MCF 10A (cell line): ENCODE measurements at regions not wholly inside any gene's neighbourhood (a gene's known extent, or its start where the extent isn't known, plus 50 kb on each side); places are given as distances from the start of the nearest gene placed in this dataset.

Source experiments
- BruUV-seq: library from RNA; stranded (reverse); fragments of 400-500 nt; replicated peaks from 2 replicates; lab custom pipeline; 2021; lab: Mats Ljungman, UMichigan
- CTCF ChIA-PET: fragments of 300-600 bp; sonication (Branson Sonifier 250); formaldehyde crosslinking; extraction: SDS; loops from one replicate; lab custom pipeline; 2021; ENCODE audit warnings: antibody characterized with exemption, inconsistent platforms; lab: Yijun Ruan, JAX
- POLR2A ChIA-PET: fragments of 300-600, 350-650 bp; sonication (Branson Sonifier 250); formaldehyde crosslinking; extraction: SDS; loops from one replicate; lab custom pipeline; 2020; ENCODE audit warnings: antibody characterized with exemption, inconsistent platforms; lab: Yijun Ruan, JAX
- DNase-seq: peaks from one replicate; pipeline ENCODE4 v3.0.0-alpha.2; 2018; ENCODE audit not compliant: unreplicated experiment
- H3K27ac Mint-ChIP-seq: one replicate; pipeline ENCODE4 v1.8.0; 2022; ENCODE audit warnings: mild to moderate bottlenecking, low read depth, mixed read lengths; ENCODE audit not compliant: unreplicated experiment
- H3K27me3 Mint-ChIP-seq: one replicate; pipeline ENCODE4 v1.8.0; 2022; ENCODE audit warnings: mixed read lengths; ENCODE audit not compliant: insufficient read depth, unreplicated experiment
- H3K36me3 Mint-ChIP-seq: one replicate; pipeline ENCODE4 v1.8.0; 2022; ENCODE audit warnings: mild to moderate bottlenecking, moderate library complexity, mixed read lengths; ENCODE audit not compliant: insufficient read depth, unreplicated experiment
- H3K4me1 Mint-ChIP-seq: one replicate; pipeline ENCODE4 v1.8.0; 2022; ENCODE audit warnings: mixed read lengths; ENCODE audit not compliant: insufficient read depth, unreplicated experiment
- H3K4me3 Mint-ChIP-seq: one replicate; pipeline ENCODE4 v1.8.0; 2022; ENCODE audit warnings: mild to moderate bottlenecking, moderate library complexity, mixed read lengths; ENCODE audit not compliant: unreplicated experiment
- H3K9me3 Mint-ChIP-seq: one replicate; pipeline ENCODE4 v1.8.0; 2022; ENCODE audit warnings: mixed read lengths; ENCODE audit not compliant: unreplicated experiment
- CTCF ChIP-seq: fragments of 200-600 bp; IDR thresholded peaks from one replicate; pipeline ENCODE4 v1.8.0; 2022; ENCODE audit warnings: antibody characterized with exemption, mild to moderate bottlenecking; ENCODE audit not compliant: unreplicated experiment
- intact Hi-C: fragments of 100-400 bp; cut with micrococcal nuclease; formaldehyde crosslinking; loops from 2 replicates; pipeline ENCODE4 v1.14.1; 2022

- BruUV-seq = no TSS peak
- Mint-ChIP-seq H3K36me3 (no peaks in the 10 kb centered on the region), H3K27ac (no peak overlapping the region), H3K9me3 (no peaks in the 10 kb centered on the region), H3K4me3 (no peak overlapping the region), H3K4me1 (peaks cover 11% of the 10 kb centered on the region), H3K27me3 (peaks cover 61% of the 10 kb centered on the region)
- ChIA-PET POLR2A (no interaction called here), CTCF (no interaction called here)
- intact Hi-C loops = no loop called here
- no peak for DNase-seq
- TF ChIP-seq CTCF = no peak
Measured at GRCh38 chrX:39337451-39337850, 536.2 kb downstream of the MID1IP1 start.

- DNase-seq = no peak
- Mint-ChIP-seq H3K4me1 (peaks cover 11% of the 10 kb centered on the region), H3K4me3 (no peak overlapping the region), H3K27me3 (peaks cover 59% of the 10 kb centered on the region), H3K9me3 (no peaks in the 10 kb centered on the region), H3K27ac (no peak overlapping the region), H3K36me3 (no peaks in the 10 kb centered on the region)
- ChIA-PET POLR2A (no interaction called here), CTCF (interaction anchor here (0.6 kb wide), 1 partner anchor 1727 kb away, joined by 3 read pairs; no protein-coding TSS in a partner anchor)
- intact Hi-C loops = no loop called here
- TF ChIP-seq CTCF = no peak
- no TSS peak for BruUV-seq
Measured at GRCh38 chrX:39338583-39338982, 537.3 kb downstream of the MID1IP1 start.

- POLR2A ChIA-PET = no interaction called here
- CTCF ChIA-PET = interaction anchor here (0.7 to 0.9 kb wide), 2 partner anchors 30 to 187 kb away, joined by 3 read pairs; no protein-coding TSS in a partner anchor
- intact Hi-C loops = no loop called here
- Mint-ChIP-seq H3K4me1 (no peaks in the 10 kb centered on the region), H3K36me3 (no peaks in the 10 kb centered on the region), H3K9me3 (no peaks in the 10 kb centered on the region), H3K4me3 (no peak overlapping the region), H3K27ac (no peak overlapping the region), H3K27me3 (peaks cover 67% of the 10 kb centered on the region)
- no TSS peak for BruUV-seq
- DNase-seq = no peak
- no peak for TF ChIP-seq CTCF
Measured at GRCh38 chrX:39356119-39356807, 555.0 kb downstream of the MID1IP1 start.

GRCh38 chrX:39360101-39360500, 558.8 kb downstream of the MID1IP1 start:
- Mint-ChIP-seq H3K4me3 (no peak overlapping the region), H3K9me3 (no peaks in the 10 kb centered on the region), H3K36me3 (no peaks in the 10 kb centered on the region), H3K4me1 (no peaks in the 10 kb centered on the region), H3K27me3 (peaks cover 67% of the 10 kb centered on the region), H3K27ac (no peak overlapping the region)
- ChIA-PET POLR2A (no interaction called here), CTCF (no interaction called here)
- BruUV-seq = no TSS peak
- intact Hi-C loops = no loop called here
- DNase-seq = no peak
- TF ChIP-seq CTCF = no peak
